HuH-7.5 (cell line): ENCODE measurements at regions not wholly inside any gene's neighbourhood (a gene's known extent, or its start where the extent isn't known, plus 50 kb on each side); places are given as distances from the start of the nearest gene placed in this dataset.

Experiments used
- DNase-seq: peaks from one replicate; pipeline ENCODE4 v3.0.0; 2011; ENCODE audit warnings: low spot score

DNA sequence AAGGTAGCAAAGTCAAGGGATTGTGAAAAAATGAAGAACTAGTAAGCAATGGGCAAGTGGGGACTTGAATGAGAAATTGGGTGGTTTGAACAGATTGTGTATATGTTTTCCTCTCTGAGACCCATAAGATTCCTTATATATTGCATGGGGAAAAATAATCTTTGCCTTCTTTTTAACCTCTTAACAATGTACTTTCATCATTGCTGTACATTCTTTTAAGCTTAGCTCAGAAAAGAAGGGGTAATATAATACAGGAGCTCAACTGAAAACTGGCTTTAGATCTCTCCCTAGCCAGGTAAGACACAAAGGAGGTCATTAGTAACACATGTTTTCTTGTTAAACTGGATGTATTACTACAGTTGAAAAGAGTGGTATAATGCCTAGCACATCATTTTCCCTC lies 287.2 kb downstream of the RNF144B start:
- no peak for DNase-seq

DNA sequence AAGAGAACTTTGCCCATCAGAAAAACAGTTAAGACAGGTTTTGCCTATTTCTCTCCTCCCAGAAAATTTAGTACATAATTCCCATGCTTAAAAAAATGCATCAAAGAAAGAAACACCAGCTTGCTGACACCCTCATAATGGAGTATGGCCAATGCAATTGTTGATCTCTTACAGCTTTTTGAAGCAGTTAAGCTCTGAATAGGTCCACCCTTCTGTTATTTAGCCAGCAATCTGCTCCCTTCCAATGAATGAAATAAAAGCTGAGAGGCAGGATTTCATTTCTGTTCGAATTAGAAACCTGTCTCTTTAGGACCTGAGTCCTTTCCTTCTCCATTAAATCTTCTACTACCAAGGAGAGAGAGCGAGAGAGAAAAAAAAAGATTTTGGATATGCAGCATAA lies 288.7 kb downstream of the RNF144B start:
- no peak for DNase-seq

DNA sequence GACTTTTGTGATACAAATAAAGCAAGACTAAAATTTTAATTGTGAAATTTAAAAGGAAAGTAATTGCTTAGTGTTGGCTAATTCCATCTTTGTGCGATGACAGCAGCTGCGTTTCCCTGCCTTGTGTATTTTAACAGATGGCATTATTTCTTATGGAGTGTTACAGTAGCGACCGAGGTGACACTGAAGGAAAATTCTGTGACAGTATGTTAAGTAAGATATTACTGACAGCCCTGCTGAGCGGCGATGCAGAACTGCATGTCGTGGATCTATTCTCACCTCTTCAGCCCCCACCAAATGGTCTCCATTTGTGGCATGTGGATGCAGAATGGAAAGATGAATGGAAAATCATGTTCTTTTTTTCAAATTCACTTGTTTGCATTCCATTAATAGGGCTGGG lies 289.4 kb downstream of the RNF144B start:
- no peak for DNase-seq

DNA sequence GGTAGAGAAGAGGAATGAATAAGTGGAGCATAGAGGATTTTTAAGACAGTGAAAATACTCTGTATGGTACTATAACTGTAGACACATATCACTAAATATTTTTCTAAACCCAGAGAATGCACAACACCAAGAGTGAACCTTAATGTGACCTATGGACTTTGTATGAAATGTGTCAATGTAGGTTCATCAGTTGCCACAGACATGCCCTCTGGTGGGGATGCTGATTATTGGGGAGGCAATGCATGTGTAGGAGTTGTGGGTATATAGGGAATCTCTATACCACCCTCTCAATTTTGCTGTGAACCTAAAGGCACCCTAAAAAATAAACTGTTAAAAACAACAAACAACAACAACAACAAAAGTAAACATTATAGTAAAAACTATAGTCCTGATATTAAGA lies 293.7 kb downstream of the RNF144B start:
- DNase-seq = no peak

DNA sequence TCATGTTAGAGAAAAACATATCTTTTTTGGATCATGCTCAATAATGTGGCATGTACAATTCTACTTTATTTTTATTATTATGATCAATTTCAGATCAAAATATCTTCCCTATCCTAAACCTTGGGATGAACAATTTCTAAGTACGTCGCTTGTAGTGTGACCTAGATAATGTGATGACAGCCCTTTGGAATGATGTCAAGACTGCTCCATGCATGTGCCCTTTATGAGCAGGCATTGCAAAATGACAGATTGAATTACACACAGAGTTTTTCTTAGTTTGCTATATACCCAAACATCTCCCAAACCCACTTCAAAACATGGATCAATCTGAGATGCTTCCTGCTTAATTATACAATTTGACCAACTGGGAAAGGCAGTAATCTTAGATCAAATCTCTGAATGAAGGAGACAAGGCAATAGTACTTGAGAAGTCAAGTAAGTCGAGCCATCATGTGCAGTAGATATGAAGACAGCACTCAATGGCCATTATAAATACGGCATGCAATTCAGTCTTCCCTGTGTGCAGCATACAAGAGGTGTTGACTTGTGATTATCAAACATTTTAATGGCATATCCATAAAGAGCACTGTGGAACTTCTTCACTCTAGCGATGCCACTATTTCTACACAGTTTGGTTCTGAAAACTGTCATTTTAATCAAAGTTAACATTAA lies 294.8 kb downstream of the RNF144B start:
- no peak for DNase-seq

DNA sequence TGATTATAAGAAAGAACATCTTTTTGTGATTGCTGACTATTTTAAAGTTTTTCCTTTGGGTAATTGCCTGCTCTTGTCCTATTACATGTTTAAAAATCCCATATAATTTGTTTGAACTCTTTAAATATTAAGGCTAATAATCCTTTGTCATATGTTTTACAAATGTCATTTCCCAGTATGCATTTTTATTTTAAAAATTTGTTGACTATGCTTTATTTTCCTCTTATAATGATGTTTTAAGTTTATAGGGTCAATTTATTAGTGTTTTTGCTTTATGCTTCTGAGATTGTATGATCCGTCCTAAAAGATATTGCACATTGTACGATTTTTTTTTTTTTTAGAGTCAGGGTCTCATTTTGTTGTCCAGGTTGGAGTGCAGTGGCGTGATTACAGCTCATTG lies 297.2 kb downstream of the RNF144B start:
- DNase-seq = no peak

DNA sequence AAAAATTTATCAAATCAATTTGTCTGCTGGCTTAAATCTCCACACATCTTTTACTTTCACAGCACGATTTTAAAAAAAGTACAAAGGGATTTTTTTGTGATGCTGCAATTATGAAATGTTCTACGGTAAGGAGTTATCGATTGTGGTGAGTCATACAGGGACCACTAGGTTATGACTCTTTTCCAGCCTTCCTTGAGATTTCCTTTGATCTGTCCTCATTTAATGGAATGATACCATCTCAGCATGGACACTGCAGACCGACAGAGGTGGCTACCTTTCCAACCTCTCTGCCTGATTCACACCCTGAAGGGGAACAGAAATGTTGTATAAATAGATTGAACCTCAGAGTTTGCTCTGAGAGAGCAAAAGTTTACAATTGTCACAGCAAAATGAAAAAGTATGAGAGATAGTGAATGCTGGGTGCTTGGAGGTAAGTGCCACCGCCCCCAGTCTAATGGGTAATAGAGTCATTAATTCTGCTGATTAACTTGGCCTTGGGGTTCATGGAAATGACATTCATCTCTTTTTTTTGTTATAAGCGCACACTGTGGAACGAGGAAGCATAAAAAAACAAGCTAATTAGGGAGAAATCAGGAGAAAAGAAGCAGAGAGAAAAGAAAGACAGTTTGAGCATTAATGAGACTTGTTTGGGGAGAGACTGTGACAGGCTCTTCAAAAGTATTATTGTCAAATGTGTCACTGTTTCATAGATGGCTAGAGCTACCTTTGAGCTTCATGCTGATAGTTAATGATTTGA lies 306.0 kb downstream of the RNF144B start:
- no peak for DNase-seq

DNA sequence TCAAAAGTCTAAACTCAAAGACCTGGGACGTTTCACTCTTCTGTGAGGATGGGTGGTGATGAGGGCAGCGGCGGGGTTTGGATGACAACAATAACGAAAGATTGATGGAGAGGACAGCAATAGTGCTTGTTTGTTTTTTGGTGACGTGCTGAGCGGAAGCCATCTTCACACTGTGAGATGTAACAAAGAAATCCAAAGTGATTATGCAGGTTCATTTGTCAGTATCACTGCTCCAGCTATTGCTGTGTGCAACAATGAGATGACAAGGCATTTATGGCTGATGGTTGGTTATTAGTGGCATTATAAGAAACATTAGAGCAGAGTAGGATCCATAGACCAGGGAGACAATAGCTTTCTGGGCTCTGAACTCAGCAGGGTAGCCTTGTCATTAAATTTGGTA lies 306.7 kb downstream of the RNF144B start:
- no peak for DNase-seq

DNA sequence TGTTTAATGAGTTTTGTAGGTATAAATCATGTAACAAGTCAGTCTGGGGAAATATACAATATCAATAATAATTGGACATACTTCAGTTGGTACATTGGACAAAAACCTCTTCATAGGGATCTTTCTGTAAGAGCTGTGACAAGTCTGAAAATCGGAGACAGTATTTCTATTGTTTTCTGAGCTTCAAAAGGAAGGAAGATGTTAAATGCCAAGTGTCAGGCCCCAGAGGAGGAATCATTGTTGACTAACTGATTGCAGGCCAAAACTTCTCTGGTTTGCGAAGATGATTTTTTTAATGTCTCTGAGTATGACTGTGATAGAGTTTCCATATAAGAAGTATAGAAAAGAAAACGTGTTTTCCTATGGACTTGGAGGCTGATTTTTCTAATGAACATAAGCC lies 316.4 kb downstream of the RNF144B start:
- DNase-seq = no peak

DNA sequence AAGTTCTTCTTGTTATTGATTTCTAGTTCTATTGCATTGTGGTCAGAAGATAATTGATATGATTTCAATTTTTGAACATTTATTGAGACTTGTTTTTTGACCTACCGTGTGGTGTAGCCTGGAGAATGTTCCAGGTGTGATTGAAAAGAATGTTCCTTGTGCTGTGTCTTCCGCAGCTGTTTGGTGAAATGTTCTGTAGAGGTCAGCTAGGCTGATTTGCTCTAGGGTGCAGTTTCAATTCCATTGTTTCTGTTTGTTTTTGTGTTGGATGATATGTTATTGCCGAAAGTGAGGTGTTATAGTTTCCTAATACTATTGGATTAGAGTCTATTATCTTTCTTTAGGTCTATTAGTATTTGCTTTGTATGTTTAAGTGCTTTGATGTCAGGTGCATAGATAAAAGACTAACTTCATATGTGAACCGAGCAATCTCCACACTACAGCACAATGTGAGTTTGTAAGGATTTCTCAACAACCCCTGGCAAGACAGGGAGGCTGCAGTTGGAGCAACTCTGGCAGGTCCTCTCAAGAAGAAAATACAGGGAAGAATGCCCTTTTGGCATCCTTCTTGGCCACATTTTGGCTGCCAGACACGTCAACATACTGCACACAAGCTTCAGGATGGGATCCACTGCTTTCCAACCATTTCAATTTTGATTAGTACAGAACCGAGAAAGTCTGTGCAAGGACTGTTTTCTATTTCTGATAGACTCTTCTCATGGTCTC lies 320.7 kb downstream of the RNF144B start:
- no peak for DNase-seq

DNA sequence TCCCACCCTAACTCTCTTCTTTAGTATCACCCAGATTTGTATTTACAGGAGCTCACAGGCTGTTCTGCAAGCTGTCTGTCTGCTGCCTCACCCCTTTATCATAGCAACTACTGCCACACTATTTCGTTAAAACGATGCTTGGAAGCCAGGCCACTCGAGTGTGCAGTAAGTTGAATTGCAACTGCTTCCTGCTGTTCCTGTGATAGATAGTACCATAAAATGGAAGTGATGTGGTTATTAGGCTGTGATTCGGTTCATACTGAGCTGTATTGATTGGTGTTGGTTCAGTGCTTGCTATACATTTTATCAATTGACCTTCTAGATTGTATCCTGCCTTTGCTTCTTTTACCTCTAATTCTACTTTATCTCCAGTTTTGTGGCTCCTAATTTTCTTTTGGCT lies 325.4 kb downstream of the RNF144B start:
- no peak for DNase-seq

DNA sequence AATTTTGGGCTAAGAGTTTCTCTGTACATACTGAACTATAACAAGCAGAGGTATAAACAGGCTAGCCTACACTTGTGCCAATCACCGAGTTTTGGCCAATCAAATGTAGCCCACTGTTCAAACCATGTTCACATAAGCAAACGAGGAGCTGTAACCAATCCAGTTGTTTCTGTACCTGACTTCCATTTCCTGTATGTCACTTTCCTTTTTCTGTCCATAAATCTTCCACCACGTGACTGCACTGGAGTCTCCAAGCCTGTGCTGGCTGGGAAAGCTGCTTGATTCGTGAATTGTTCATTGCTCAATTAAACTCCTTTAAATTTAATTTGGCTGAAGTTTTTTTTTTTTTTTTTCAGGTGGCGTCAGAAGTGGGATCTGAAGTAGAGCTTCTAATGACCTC lies 332.9 kb downstream of the RNF144B start:
- no peak for DNase-seq

DNA sequence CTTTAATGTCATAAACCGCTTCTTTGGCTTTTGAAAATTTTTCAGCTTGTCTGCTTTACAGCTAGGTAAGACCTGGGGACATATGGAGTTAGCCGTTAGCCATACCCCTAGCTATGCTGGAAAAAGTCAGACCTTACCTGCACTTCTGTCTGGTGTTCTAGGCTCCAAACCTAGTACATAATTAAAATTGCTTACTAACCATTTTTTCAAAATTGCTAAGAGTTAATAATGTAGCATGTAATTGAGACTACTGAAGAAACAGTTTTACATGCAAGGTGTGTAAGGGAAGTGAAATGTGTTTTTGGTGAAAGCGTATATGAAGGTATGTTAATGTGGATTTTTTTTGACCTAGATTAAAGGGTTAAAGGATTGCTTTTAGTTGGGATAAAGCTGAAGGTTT lies 336.9 kb downstream of the RNF144B start:
- no peak for DNase-seq

DNA sequence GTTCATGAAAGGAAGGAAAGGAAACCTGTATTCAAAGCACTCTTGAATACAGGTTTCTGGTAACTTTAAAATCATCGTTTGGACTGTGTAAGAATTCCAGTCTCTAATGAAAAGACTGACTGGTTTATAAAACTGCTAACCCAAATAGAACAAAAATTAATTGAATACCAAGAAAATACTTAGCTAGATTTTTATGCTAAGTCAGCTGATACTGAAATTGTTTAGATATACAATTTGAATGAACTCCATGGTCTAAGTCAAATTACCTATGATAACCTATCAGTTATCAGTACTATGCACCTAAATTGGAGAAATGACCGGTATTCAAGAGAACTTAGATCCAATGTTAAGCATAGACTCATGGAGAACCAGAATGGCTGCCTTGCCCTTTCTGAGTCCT lies 338.3 kb downstream of the RNF144B start:
- DNase-seq = no peak

DNA sequence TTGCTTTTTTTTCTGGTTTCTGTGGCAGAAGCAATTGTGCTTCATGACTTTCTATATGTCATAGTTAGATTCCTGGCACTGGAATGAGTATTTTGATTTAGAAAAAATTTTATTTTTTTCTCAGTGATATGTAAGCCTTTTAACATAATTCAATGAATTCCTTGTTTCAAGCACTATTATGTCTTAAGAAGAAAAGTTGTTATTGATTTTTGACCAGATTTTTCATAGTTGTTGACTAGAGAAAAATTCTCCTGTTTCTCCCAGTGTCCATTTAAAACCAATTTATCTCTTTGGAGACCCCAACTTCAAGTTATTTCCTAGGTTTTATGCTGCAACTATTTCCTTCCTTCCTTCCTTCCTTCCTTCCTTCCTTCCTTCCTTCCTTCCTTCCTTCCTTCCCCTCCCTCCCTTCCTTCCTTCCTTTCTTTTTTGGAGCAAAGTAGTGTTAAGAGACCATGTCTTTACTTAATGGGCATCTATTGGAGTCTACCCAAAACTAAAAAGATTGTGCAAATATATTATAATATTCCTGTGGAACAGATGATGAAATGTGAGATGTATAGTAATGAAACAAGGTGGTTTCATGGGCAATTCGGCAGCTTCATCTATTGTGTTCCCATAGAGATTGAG lies 346.9 kb downstream of the RNF144B start:
- DNase-seq = no peak

DNA sequence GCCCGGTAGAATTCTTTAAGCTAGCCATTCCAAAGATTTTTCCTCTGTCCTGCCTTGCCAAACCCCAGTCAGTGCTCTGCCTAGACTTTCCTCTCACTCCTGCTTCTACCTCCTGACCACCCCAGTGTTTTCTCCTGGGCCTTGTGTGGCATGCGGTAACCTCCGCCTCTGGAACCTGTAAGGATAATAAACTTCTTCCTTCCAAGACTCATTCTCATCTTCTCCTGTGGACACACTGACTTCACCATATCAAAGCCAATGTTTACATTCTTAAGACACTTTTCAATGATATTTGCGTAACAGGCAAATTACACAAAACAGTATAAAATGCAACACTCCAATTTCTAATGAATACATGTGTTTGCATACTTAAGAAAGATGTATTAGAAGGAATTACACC lies 354.6 kb downstream of the RNF144B start:
- no peak for DNase-seq

DNA sequence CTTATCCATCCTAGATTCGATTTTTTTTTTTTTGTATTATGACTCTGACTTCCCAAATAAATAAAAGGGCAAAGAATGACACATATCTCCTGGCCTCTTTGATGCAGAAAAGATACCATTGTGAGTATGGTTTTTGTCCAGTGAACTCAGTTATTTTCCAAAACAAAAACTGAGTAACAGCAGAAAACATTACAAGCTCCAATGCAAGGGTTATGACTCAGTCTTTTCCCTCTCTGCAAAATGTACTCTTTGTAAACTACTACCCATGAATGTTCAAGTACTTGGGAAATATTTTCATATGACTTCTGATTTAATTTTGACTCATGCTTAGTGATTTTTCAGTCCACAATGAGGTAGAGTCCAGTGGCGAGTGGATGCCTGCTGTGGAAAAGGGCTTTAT lies 355.3 kb downstream of the RNF144B start:
- no peak for DNase-seq

DNA sequence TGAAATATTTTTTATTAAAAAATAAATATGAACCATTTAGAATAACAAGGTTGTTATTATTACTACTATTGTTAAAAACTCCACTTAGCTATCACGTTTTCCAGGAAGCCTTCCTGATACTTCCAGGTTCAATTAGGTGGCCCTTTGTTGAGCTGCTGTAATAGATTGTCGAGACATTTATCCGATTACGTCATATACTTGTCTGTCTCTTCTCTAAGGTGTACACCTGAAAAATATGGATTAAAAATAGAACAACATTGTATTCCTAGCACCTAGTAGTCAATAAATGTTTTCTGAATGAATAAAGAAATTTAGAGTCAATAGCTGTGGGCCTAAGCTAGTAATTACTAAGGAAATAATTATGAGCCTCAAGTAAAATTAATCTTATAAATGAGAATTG lies 359.6 kb downstream of the RNF144B start:
- no peak for DNase-seq

DNA sequence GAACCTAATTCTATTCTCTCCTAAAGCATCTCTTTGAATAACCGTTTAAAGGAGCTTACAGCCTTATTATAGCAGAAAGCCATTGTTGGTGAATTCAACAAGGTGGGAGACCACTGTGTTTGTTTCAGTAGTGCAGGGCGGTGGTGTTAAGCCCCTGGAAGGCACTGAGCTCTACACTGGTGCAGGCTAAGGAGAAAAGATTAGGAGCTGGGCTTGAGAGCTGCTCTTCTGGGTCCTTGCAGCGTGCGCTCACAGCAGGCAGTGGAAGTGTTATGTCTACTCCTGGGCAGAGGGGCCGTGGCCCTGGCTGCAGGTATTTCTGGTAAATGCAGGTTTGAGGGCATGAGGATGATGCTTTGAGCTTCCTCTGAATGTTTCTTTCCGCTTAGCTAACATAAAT lies 361.2 kb downstream of the RNF144B start:
- no peak for DNase-seq

DNA sequence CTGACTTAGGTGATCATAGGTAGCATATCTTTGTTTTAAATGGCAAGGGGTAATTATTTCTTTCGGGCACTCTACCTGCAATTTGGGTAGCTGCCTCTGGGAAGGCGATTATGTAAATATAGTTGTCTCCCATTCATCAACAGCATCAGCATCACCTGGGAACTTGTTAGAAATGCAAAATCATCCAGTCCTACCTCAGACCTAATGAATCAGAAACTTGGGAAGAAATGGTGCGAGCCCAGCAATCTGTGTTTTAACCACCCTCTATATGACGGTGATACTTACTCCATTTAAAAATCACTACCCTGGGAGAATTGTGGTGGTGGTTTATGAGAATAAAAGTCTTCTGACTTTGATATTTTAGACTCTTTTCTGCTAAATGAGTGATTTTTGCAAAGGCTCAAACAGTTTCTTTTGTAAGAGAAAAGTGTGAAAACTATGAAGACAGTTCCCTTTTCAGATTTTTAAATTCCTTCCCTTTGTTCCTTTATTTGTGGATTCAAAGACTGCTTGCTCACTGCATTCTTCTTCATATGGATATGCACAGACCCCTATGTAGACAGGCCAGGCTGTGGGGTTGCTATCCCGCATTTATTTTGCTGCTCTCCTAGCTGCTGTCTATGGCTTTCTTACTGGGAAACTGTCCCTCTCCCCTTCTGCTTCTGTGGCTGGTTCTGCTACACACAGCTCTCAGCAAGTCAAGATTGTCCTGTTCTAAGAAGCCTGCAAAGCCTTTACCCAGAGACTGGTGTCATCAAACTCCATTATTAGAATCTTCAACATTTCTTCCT lies 365.3 kb downstream of the RNF144B start:
- DNase-seq = no peak

DNA sequence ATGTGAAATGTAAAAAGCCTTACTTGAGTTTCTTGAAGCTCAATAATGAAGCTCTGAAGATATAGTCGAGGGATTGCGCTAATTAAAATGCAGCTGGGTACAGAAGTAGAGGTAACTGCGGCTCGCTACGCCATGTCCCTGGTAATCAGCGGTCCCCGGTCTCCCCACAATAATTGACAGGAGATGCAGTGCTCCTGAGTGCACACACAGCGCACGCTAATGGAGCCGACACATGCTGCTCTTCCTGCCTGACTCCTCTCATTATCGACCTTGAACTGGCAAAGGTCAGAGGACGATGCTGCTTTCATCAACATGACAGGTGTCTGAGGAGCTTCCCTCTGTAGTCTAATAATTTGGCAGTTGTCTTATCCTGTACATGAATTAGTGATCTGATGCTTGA lies 365.9 kb downstream of the RNF144B start:
- DNase-seq = no peak

DNA sequence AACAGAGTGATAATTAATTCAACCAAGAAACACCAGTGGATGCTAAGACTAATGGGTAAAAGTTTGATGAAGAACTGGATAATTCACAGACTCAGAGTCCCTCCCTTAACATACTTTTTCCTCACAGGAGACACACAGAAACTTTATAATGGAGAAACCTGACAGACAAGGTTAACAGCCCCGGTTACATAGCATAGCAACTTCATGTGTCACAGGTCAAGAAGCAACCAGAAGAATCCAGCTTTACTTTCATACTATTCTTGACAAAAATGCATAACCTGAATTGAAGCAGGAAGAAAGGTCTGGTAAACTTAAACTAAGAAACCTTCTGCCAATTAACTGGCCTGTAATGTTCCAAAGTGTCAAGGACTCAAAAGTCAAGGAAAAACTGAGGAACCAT lies 375.9 kb downstream of the RNF144B start:
- no peak for DNase-seq
